Keratinocyte (primary cell): ENCODE measurements at regions not wholly inside any gene's neighbourhood (a gene's known extent, or its start where the extent isn't known, plus 50 kb on each side); places are given as distances from the start of the nearest gene placed in this dataset.

ENCODE experiments used
- DNase-seq: peaks from one replicate; pipeline ENCODE4 v3.0.0-alpha.2; 2011; ENCODE audit warnings: low read depth, missing footprints, low spot score
- FAIRE-seq: peaks from 2 replicates; lab custom pipeline; 2011; peaks lifted over from hg19 to GRCh38; lab: Jason Lieb, UNC
- H2AFZ ChIP-seq: 2 replicates; pipeline ENCODE4 v1.6.0; 2012; ENCODE audit warnings: low read length, control low read depth, inconsistent platforms; ENCODE audit not compliant: control insufficient read depth
- H3K27ac ChIP-seq: 2 replicates; pipeline ENCODE4 v1.5.1; 2011; ENCODE audit warnings: low read length; ENCODE audit not compliant: control insufficient read depth, insufficient read depth
- H3K27me3 ChIP-seq: 3 replicates; pipeline ENCODE4 v1.6.0; 2011; ENCODE audit warnings: low read length; ENCODE audit not compliant: control insufficient read depth, insufficient read depth; ENCODE audit errors: extremely low read depth
- H3K36me3 ChIP-seq, 2 experiments: 2 replicates in 1 of 2; 3 replicates in 1 of 2; pipeline ENCODE4 v1.5.1; 2011; ENCODE audit warnings: low read length in 2 of 2, mild to moderate bottlenecking in 1 of 2; ENCODE audit not compliant: control insufficient read depth in 2 of 2, insufficient read depth in 2 of 2; ENCODE audit errors: extremely low read depth in 1 of 2
- H3K4me1 ChIP-seq: 3 replicates; pipeline ENCODE4 v1.5.1; 2011; ENCODE audit warnings: low read length; ENCODE audit not compliant: control insufficient read depth, insufficient read depth; ENCODE audit errors: extremely low read depth
- H3K4me2 ChIP-seq: 3 replicates; pipeline ENCODE4 v1.6.0; 2011; ENCODE audit warnings: low read depth, low read length; ENCODE audit not compliant: control insufficient read depth, insufficient read depth; ENCODE audit errors: extremely low read depth
- H3K4me3 ChIP-seq, 3 experiments: fragments of 200-600 bp in 1 of 3; sonication (generic) in 1 of 3; 2 replicates in 2 of 3; 3 replicates in 1 of 3; pipeline ENCODE4 v1.5.1; 2011 to 2016; ENCODE audit warnings: low read length in 3 of 3, mild to moderate bottlenecking in 3 of 3, control low read depth in 2 of 3, inconsistent platforms in 1 of 3, low read depth in 1 of 3, mixed read lengths in 1 of 3, mixed run types in 1 of 3, moderate library complexity in 1 of 3; ENCODE audit not compliant: control insufficient read depth in 2 of 3, insufficient read depth in 2 of 3; ENCODE audit errors: extremely low read depth in 1 of 3
- H3K79me2 ChIP-seq: 2 replicates; pipeline ENCODE4 v1.6.0; 2012; ENCODE audit warnings: low read length; ENCODE audit not compliant: control insufficient read depth, insufficient read depth
- H3K9ac ChIP-seq: 3 replicates; pipeline ENCODE4 v1.6.0; 2011; ENCODE audit warnings: low read length; ENCODE audit not compliant: control insufficient read depth, insufficient read depth; ENCODE audit errors: extremely low read depth
- H3K9me1 ChIP-seq: 3 replicates; pipeline ENCODE4 v1.6.0; 2011; ENCODE audit warnings: low read length; ENCODE audit not compliant: control insufficient read depth, insufficient read depth; ENCODE audit errors: extremely low read depth
- H3K9me3 ChIP-seq: 2 replicates; pipeline ENCODE4 v1.5.1; 2012; ENCODE audit warnings: low read depth, low read length; ENCODE audit not compliant: control insufficient read depth
- H4K20me1 ChIP-seq: 3 replicates; pipeline ENCODE4 v1.6.0; 2011; ENCODE audit warnings: low read length; ENCODE audit not compliant: control insufficient read depth, insufficient read depth; ENCODE audit errors: extremely low read depth
- CTCF ChIP-seq, 3 experiments: IDR thresholded peaks in 1 of 3; conservative IDR thresholded peaks in 1 of 3; optimal IDR thresholded peaks in 1 of 3; 2 replicates in 2 of 3; 3 replicates in 1 of 3; pipeline versions ENCODE3 to v1.5.1; 2011; ENCODE audit warnings: low read length in 3 of 3, mild to moderate bottlenecking in 3 of 3, moderate library complexity in 2 of 3, control low read depth in 1 of 3, inconsistent platforms in 1 of 3; ENCODE audit not compliant: insufficient read depth in 2 of 3; ENCODE audit errors: extremely low read depth in 1 of 3
- EZH2 ChIP-seq: IDR thresholded peaks from one replicate; pipeline ENCODE4 v1.6.1; 2012; ENCODE audit warnings: inconsistent platforms, mild to moderate bottlenecking, low read length, moderate library complexity
- dilution Hi-C: fragments of 300-500 bp; cut with MboI; formaldehyde crosslinking; loops from one replicate; pipeline ENCODE4 v1.7.0; 2020; ENCODE audit warnings: low sequenced_read_pairs; ENCODE audit not compliant: extremely low pct_ligation_motif_present

- H3K9me1 ChIP-seq: no peaks in the 10 kb centered on the region
- dilution Hi-C loops: no loop called here
- H4K20me1 ChIP-seq: no peaks in the 10 kb centered on the region
- DNase-seq (no peak), FAIRE-seq (no peak)
- no peaks in the 10 kb centered on the region for H3K9me3 ChIP-seq
- no peak overlapping the region for H3K27ac ChIP-seq
- TF ChIP-seq CTCF (optimal IDR thresholded peaks at IDR 0.05 in 1 of 3, IDR thresholded peaks at IDR 0.05 in 1 of 3, conservative IDR thresholded peaks at IDR 0.05 in 1 of 3; ENCODE audit: extremely low read depth in 1 of 3, insufficient read depth in 2 of 3, low read length in 3 of 3) (no peak), EZH2 (no peak)
- no peaks in the 10 kb centered on the region for H3K79me2 ChIP-seq
- H3K9ac ChIP-seq: no peak overlapping the region
- H3K4me2 ChIP-seq: no peak overlapping the region
- no peaks in the 10 kb centered on the region for H3K27me3 ChIP-seq
- no peak overlapping the region for H3K4me3 ChIP-seq
- H2AFZ ChIP-seq: no peak overlapping the region
- no peaks in the 10 kb centered on the region for H3K36me3 ChIP-seq
- peaks cover 17% of the 10 kb centered on the region for H3K4me1 ChIP-seq
These were observed 437.7 kb downstream of the BUD13 start for GRCh38 chr11:116335078-116335477.

GRCh38 chr11:116334596-116334995, 438.2 kb downstream of the BUD13 start:
- H3K27me3 ChIP-seq: no peaks in the 10 kb centered on the region
- H2AFZ ChIP-seq: no peak overlapping the region
- FAIRE-seq: no peak
- no peak overlapping the region for H3K4me3 ChIP-seq
- dilution Hi-C loops: no loop called here
- no peaks in the 10 kb centered on the region for H3K36me3 ChIP-seq
- no peaks in the 10 kb centered on the region for H3K79me2 ChIP-seq
- no peaks in the 10 kb centered on the region for H3K9me3 ChIP-seq
- H3K9me1 ChIP-seq: no peaks in the 10 kb centered on the region
- TF ChIP-seq CTCF (optimal IDR thresholded peaks at IDR 0.05 in 1 of 3, IDR thresholded peaks at IDR 0.05 in 1 of 3, conservative IDR thresholded peaks at IDR 0.05 in 1 of 3; ENCODE audit: extremely low read depth in 1 of 3, insufficient read depth in 2 of 3, low read length in 3 of 3): no peak
- TF ChIP-seq EZH2: no peak
- no peak overlapping the region for H3K9ac ChIP-seq
- H3K4me2 ChIP-seq: no peak overlapping the region
- no peaks in the 10 kb centered on the region for H4K20me1 ChIP-seq
- DNase-seq: no peak
- H3K4me1 ChIP-seq: peaks cover 17% of the 10 kb centered on the region
- H3K27ac ChIP-seq: no peak overlapping the region
